Neural crest cell (in vitro differentiated cells): ENCODE measurements at regions not wholly inside any gene's neighbourhood (a gene's known extent, or its start where the extent isn't known, plus 50 kb on each side); places are given as distances from the start of the nearest gene placed in this dataset.
"Not testable (repeated sequence)": the region's sequence is repeated elsewhere in the genome, so short reads cannot be mapped to it uniquely, and the experiment has no call there.

ENCODE experiments used
- DNase-seq: peaks from one replicate; pipeline ENCODE4 v3.0.0; 2021; ENCODE audit warnings: low read depth, mixed read lengths, low spot score
- H3K27ac Mint-ChIP-seq: one replicate; pipeline ENCODE4 v1.8.0; 2021; ENCODE audit warnings: mild to moderate bottlenecking, mixed read lengths; ENCODE audit not compliant: unreplicated experiment
- H3K27me3 Mint-ChIP-seq: 2 replicates; pipeline ENCODE4 v1.8.0; 2021; ENCODE audit warnings: low read depth, mild to moderate bottlenecking, mixed read lengths
- H3K36me3 Mint-ChIP-seq: 2 replicates; pipeline ENCODE4 v1.8.0; 2021; ENCODE audit warnings: low read depth, mild to moderate bottlenecking, mixed read lengths
- H3K4me1 Mint-ChIP-seq: 2 replicates; pipeline ENCODE4 v1.8.0; 2021; ENCODE audit warnings: mixed read lengths
- H3K4me3 Mint-ChIP-seq: one replicate; pipeline ENCODE4 v1.8.0; 2021; ENCODE audit warnings: mild to moderate bottlenecking, mixed read lengths
- H3K9me3 Mint-ChIP-seq: 2 replicates; pipeline ENCODE4 v1.8.0; 2021; ENCODE audit warnings: mixed read lengths
- TF ChIP-seq, protein P1 (sequence below): fragments of 200-600 bp; sonication (generic); conservative IDR thresholded peaks from 2 replicates; pipeline ENCODE4 v1.5.0; 2021; ENCODE audit warnings: antibody characterized with exemption, mild to moderate bottlenecking

DNA sequence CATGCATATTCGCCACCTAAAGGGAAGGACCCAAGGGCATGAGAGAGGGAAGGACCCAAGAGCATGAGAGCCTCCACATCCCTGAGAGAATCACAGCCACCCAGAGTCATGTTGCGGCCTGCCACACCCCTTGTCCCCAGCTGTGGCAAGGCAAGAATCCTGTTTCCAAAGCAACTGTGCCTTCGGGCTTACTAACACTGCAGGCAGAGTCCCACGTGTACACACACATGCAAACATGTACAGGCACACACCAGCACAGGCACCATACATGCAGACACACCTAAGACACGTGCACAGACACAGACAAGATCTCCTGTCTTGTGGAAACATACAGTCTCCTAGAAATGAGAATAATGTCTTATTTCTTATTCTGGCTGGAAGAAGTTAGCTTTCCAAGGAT is 92.4 kb upstream of the CDYL2 start:
- no peak for DNase-seq
- H3K4me1 Mint-ChIP-seq: no peaks in the 10 kb centered on the region
- TF ChIP-seq, protein P1, sequence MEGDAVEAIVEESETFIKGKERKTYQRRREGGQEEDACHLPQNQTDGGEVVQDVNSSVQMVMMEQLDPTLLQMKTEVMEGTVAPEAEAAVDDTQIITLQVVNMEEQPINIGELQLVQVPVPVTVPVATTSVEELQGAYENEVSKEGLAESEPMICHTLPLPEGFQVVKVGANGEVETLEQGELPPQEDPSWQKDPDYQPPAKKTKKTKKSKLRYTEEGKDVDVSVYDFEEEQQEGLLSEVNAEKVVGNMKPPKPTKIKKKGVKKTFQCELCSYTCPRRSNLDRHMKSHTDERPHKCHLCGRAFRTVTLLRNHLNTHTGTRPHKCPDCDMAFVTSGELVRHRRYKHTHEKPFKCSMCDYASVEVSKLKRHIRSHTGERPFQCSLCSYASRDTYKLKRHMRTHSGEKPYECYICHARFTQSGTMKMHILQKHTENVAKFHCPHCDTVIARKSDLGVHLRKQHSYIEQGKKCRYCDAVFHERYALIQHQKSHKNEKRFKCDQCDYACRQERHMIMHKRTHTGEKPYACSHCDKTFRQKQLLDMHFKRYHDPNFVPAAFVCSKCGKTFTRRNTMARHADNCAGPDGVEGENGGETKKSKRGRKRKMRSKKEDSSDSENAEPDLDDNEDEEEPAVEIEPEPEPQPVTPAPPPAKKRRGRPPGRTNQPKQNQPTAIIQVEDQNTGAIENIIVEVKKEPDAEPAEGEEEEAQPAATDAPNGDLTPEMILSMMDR: no peak
- H3K9me3 Mint-ChIP-seq: no peaks in the 10 kb centered on the region
- no peak overlapping the region for H3K27ac Mint-ChIP-seq
- no peaks in the 10 kb centered on the region for H3K36me3 Mint-ChIP-seq
- no peaks in the 10 kb centered on the region for H3K27me3 Mint-ChIP-seq
- H3K4me3 Mint-ChIP-seq: no peak overlapping the region

DNA sequence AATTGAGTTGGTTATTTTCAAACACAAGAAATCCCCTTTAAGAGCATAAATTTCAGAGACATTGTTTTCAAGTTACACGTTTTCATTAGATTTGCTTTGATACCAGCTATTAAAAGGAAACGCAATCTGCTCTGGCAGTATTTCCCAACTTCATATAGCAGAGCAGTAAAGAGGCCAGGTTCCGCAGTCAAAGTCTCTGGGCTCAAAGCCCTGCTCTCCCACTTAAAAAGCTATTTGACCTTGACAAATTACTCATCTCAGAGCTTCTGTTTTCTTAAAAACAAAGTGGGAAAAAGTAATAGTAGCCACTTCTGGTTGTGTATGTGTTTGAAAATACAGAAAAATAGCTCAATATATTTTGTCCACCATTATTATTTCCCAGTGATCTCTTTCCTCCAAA is 89.7 kb upstream of the CDYL2 start:
- Mint-ChIP-seq H3K4me3 (no peak overlapping the region), H3K9me3 (no peaks in the 10 kb centered on the region), H3K36me3 (no peaks in the 10 kb centered on the region), H3K27ac (no peak overlapping the region), H3K27me3 (no peaks in the 10 kb centered on the region), H3K4me1 (no peaks in the 10 kb centered on the region)
- DNase-seq: no peak
- TF ChIP-seq, protein P1: no peak

DNA sequence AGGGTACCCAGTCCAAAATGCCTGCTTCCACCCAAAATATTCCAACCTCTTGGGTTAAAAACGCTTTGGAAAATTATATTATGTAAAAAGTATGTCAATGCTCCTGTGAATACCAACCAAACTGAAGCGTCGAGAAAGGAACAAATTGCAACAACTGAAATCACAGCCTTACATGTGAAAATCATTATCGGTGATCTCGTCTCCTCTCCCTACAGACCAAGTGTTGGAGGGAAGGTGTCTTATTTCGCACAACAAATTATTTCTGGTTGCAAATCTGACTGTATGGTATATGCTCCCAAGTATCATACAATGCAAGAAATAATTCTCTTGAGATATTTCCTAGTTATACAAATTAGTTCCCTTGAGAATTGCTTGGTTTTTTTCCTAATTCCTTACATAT is 89.3 kb upstream of the CDYL2 start:
- Mint-ChIP-seq H3K4me1 (no peaks in the 10 kb centered on the region), H3K27me3 (no peaks in the 10 kb centered on the region), H3K4me3 (no peak overlapping the region), H3K36me3 (no peaks in the 10 kb centered on the region), H3K9me3 (peaks cover 2% of the 10 kb centered on the region), H3K27ac (no peak overlapping the region)
- no peak for DNase-seq
- TF ChIP-seq, protein P1: no peak

DNA sequence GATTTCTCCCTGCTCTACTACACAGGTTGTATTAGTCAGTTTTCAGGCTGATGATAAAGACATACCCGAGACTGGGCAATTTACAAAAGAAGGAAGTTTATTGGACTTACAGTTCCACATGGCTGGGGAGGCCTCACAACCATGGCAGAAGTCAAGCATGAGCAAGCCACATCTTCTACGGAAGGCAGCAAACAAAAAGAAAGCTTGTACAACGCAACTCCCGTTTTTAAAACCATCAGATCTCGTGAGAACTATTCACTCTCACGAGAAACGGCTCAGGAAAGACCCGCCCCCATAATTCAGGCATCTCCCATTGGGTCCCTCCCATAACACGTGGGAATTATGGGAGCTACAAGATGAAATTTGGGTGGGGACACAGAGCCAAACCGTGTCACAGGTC is 88.0 kb upstream of the CDYL2 start:
- not testable (repeated sequence) for H3K4me1 Mint-ChIP-seq, DNase-seq, H3K36me3 Mint-ChIP-seq, H3K27me3 Mint-ChIP-seq, H3K4me3 Mint-ChIP-seq, H3K9me3 Mint-ChIP-seq, H3K27ac Mint-ChIP-seq

DNA sequence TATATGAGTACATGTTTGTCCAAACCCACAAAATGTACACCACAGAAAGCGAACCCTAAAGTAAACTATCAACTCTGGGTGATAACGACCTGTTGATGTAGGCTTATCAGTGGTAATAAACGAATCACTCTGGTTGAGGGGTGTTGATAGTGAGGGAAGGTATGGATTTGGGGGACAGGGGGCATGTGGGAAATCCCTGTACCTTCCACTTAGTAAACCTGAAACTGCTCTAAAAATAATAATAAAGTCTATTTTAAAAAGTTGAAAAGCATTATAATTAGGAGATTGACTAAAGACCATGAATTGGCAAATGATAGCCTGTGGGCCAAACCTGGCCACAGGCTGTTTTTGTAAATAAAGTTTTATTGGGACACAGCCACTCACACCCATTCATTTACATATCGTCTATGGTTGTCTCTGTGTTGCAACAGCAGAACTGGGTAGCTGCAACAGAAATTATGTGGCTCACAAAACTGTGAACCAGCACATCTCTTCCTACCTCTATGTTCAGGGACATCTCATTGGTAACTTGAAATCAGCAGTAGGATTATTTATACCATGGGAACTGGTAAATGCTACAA is 85.5 kb upstream of the CDYL2 start:
- H3K36me3 Mint-ChIP-seq: no peaks in the 10 kb centered on the region
- peaks cover 12% of the 10 kb centered on the region for H3K27me3 Mint-ChIP-seq
- DNase-seq: no peak
- H3K4me3 Mint-ChIP-seq: no peak overlapping the region
- H3K27ac Mint-ChIP-seq: peak overlapping the region; percentile 62
- H3K4me1 Mint-ChIP-seq: no peaks in the 10 kb centered on the region
- TF ChIP-seq, protein P1: no peak
- peaks cover 2% of the 10 kb centered on the region for H3K9me3 Mint-ChIP-seq

DNA sequence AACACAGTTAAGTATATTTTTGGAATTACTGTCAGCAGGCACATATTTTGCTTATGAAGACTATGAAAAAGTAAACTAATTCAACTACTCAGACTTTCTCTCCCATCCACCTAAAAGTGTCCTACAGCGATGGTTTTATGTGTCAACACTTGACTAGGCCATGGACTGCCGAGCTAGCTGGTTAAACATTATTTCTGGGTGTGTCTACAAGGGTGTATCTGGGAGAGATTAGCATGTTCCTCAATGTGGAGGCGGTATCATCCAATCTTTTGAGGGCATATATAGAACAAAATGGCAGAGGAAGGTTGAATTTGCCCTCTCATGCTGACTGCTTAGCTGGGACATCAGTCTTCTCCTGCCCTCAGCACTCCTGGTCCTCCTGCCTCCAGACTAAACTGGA is 82.7 kb upstream of the CDYL2 start:
- H3K27me3 Mint-ChIP-seq: peaks cover 32% of the 10 kb centered on the region
- peaks cover 2% of the 10 kb centered on the region for H3K9me3 Mint-ChIP-seq
- no peaks in the 10 kb centered on the region for H3K4me1 Mint-ChIP-seq
- TF ChIP-seq, protein P1: no peak
- DNase-seq: no peak
- H3K36me3 Mint-ChIP-seq: no peaks in the 10 kb centered on the region
- no peak overlapping the region for H3K27ac Mint-ChIP-seq
- H3K4me3 Mint-ChIP-seq: no peak overlapping the region
